ENCODE measurements at regions not wholly inside any gene's neighbourhood (a gene's known extent, or its start where the extent isn't known, plus 50 kb on each side); places are given as distances from the start of the nearest gene placed in this dataset.

DNA sequence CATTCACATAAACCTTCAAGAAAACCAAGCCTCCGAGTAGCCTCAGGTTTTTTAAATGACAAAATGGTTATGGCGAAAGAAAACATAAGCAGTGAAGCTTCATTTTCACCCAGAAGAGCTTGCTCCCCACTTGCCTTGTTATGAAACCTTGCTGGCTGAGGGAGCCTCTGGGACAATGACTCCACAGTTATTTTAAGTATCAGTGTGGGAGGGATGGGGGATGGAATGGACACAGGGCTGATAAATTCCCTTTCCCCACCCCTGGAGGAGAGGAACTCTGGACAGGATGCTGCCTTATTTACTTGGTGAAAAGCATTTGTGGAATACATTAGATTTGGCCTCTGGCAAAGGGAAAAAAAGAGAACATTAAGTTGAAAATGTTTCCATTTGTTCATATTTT lies 220.7 kb upstream of the CNKSR2 start (continued):
- TF ChIP-seq ZNF34 (CRISPR knock-in tag; IDR thresholded peaks at IDR 0.05; ENCODE audit: borderline replicate concordance) (no peak), MEF2D (CRISPR knock-in tag; IDR thresholded peaks at IDR 0.05) (no peak), CBFB (CRISPR knock-in tag; IDR thresholded peaks at IDR 0.05) (no peak), ZNF10 (CRISPR knock-in tag; IDR thresholded peaks at IDR 0.05; ENCODE audit: borderline replicate concordance, low read depth) (no peak), SRSF9 (IDR thresholded peaks at IDR 0.05; ENCODE audit: borderline replicate concordance, insufficient read depth, low read depth, low read length, poor library complexity, severe bottlenecking) (no peak), ZNF326 (CRISPR knock-in tag; IDR thresholded peaks at IDR 0.05; ENCODE audit: borderline replicate concordance) (no peak), FIP1L1 (IDR thresholded peaks at IDR 0.05; ENCODE audit: borderline replicate concordance, insufficient read depth, low read depth, low read length) (no peak)
- TF ChIP-seq, protein P1, sequence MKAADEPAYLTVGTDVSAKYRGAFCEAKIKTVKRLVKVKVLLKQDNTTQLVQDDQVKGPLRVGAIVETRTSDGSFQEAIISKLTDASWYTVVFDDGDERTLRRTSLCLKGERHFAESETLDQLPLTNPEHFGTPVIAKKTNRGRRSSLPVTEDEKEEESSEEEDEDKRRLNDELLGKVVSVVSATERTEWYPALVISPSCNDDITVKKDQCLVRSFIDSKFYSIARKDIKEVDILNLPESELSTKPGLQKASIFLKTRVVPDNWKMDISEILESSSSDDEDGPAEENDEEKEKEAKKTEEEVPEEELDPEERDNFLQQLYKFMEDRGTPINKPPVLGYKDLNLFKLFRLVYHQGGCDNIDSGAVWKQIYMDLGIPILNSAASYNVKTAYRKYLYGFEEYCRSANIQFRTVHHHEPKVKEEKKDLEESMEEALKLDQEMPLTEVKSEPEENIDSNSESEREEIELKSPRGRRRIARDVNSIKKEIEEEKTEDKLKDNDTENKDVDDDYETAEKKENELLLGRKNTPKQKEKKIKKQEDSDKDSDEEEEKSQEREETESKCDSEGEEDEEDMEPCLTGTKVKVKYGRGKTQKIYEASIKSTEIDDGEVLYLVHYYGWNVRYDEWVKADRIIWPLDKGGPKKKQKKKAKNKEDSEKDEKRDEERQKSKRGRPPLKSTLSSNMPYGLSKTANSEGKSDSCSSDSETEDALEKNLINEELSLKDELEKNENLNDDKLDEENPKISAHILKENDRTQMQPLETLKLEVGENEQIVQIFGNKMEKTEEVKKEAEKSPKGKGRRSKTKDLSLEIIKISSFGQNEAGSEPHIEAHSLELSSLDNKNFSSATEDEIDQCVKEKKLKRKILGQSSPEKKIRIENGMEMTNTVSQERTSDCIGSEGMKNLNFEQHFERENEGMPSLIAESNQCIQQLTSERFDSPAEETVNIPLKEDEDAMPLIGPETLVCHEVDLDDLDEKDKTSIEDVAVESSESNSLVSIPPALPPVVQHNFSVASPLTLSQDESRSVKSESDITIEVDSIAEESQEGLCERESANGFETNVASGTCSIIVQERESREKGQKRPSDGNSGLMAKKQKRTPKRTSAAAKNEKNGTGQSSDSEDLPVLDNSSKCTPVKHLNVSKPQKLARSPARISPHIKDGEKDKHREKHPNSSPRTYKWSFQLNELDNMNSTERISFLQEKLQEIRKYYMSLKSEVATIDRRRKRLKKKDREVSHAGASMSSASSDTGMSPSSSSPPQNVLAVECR (CRISPR knock-in tag; IDR thresholded peaks at IDR 0.05; ENCODE audit: borderline replicate concordance) = no peak

DNA sequence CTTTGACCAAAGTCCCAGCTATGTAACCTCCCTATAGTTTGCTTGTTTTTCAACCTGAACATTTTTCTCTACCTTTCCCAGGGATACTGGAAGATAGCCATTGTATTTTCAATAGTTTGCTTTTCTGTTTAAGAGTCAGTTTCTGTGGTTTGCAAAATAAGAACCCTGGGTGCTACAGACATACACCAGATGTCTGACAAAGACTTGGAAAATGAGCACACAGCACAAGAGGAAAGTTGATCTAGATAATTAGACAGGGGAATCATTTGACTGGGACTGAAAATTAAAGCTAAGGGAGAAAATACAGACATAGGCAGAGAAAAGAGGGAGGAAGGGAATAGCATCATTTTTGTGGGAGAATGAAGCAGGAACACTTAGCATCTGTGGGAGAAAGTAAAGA lies 218.3 kb upstream of the CNKSR2 start:
- H3K4me3 ChIP-seq (replicated peaks in 1 of 3; ENCODE audit: insufficient read depth in 1 of 3, low read depth in 2 of 3, low read length in 3 of 3) = no peak overlapping the region
- H3K79me2 ChIP-seq (ENCODE audit: insufficient read depth, low read length) = no peaks in the 10 kb centered on the region
- no peak for FAIRE-seq
- CTCF ChIA-PET (ENCODE audit: low intra/inter-chr PET ratio, low total read pairs) = no interaction called here
- no peak overlapping the region for H2AFZ ChIP-seq (ENCODE audit: low read length)
- BruUV-seq (replicated peaks) = no TSS peak
- DNase-seq (ENCODE audit: low spot score) = no peak
- ATAC-seq = no peak
- no peaks in the 10 kb centered on the region for H3K36me3 ChIP-seq (replicated peaks in 1 of 2; ENCODE audit: control insufficient read depth in 1 of 2, insufficient read depth in 2 of 2, low read length in 2 of 2)
- in situ Hi-C loops (cut with HindIII; ENCODE audit: extremely low pct_ligation_motif_present, low pct_unique_long_range_greater_than_20kb) (no loop called here), intact Hi-C loops (cut with micrococcal nuclease; ENCODE audit: unreplicated experiment) (no loop called here)
- no peaks in the 10 kb centered on the region for H3K9me3 ChIP-seq (ENCODE audit: low read length)
- TF ChIP-seq REPIN1 (CRISPR knock-in tag; IDR thresholded peaks at IDR 0.05; ENCODE audit: borderline replicate concordance, low read depth) (no peak), SIN3B (IDR thresholded peaks at IDR 0.05; ENCODE audit: low read length) (no peak), U2AF1 (optimal IDR thresholded peaks at IDR 0.05; ENCODE audit: low read depth, low read length) (no peak), ZSCAN29 (CRISPR knock-in tag; conservative IDR thresholded peaks at IDR 0.05) (no peak)
- TF ChIP-seq, protein P2, sequence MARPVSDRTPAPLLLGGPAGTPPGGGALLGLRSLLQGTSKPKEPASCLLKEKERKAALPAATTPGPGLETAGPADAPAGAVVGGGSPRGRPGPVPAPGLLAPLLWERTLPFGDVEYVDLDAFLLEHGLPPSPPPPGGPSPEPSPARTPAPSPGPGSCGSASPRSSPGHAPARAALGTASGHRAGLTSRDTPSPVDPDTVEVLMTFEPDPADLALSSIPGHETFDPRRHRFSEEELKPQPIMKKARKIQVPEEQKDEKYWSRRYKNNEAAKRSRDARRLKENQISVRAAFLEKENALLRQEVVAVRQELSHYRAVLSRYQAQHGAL (CRISPR knock-in tag; IDR thresholded peaks at IDR 0.05; ENCODE audit: not compliant biosample characterization) = no peak
- TF ChIP-seq, protein P3, sequence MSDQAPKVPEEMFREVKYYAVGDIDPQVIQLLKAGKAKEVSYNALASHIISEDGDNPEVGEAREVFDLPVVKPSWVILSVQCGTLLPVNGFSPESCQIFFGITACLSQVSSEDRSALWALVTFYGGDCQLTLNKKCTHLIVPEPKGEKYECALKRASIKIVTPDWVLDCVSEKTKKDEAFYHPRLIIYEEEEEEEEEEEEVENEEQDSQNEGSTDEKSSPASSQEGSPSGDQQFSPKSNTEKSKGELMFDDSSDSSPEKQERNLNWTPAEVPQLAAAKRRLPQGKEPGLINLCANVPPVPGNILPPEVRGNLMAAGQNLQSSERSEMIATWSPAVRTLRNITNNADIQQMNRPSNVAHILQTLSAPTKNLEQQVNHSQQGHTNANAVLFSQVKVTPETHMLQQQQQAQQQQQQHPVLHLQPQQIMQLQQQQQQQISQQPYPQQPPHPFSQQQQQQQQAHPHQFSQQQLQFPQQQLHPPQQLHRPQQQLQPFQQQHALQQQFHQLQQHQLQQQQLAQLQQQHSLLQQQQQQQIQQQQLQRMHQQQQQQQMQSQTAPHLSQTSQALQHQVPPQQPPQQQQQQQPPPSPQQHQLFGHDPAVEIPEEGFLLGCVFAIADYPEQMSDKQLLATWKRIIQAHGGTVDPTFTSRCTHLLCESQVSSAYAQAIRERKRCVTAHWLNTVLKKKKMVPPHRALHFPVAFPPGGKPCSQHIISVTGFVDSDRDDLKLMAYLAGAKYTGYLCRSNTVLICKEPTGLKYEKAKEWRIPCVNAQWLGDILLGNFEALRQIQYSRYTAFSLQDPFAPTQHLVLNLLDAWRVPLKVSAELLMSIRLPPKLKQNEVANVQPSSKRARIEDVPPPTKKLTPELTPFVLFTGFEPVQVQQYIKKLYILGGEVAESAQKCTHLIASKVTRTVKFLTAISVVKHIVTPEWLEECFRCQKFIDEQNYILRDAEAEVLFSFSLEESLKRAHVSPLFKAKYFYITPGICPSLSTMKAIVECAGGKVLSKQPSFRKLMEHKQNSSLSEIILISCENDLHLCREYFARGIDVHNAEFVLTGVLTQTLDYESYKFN (CRISPR knock-in tag; conservative IDR thresholded peaks at IDR 0.05) = no peak
- TF ChIP-seq, protein P4, sequence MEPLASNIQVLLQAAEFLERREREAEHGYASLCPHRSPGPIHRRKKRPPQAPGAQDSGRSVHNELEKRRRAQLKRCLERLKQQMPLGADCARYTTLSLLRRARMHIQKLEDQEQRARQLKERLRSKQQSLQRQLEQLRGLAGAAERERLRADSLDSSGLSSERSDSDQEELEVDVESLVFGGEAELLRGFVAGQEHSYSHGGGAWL (CRISPR knock-in tag; IDR thresholded peaks at IDR 0.05) = no peak
- no peak overlapping the region for H3K4me2 ChIP-seq (ENCODE audit: low read depth, low read length)
- no peaks in the 10 kb centered on the region for H4K20me1 ChIP-seq (ENCODE audit: insufficient read depth, low read length)
- H3K27ac ChIP-seq (ENCODE audit: extremely low read length, insufficient read depth, low read length) = no peak overlapping the region
- no peaks in the 10 kb centered on the region for H3K27me3 ChIP-seq (ENCODE audit: control insufficient read depth in 1 of 2, insufficient read depth in 2 of 2, low read length in 2 of 2)
- POLR2A ChIA-PET = no interaction called here
- no peaks in the 10 kb centered on the region for H3K4me1 ChIP-seq (ENCODE audit: insufficient read depth, low read length)
- H3K9ac ChIP-seq (ENCODE audit: insufficient read depth, low read depth, low read length) = no peak overlapping the region

Data from HepG2 (cell line).